ENCODE measurements at regions not wholly inside any gene's neighbourhood (a gene's known extent, or its start where the extent isn't known, plus 50 kb on each side); places are given as distances from the start of the nearest gene placed in this dataset.

- no peak overlapping the region for H3K4me3 ChIP-seq (replicated peaks; ENCODE audit: insufficient read depth, low read length)
- H3K27me3 ChIP-seq (ENCODE audit: insufficient read depth, poor library complexity, severe bottlenecking): no peaks in the 10 kb centered on the region
- no peak for DNase-seq (ENCODE audit: low read depth in 1 of 2, low spot score in 1 of 2)
- TF ChIP-seq POLR2AphosphoS5 (IDR thresholded peaks at IDR 0.05; ENCODE audit: low read depth) (no peak), SPI1 (IDR thresholded peaks at IDR 0.05; ENCODE audit: borderline replicate concordance, low read depth) (no peak)
- TF ChIP-seq, protein P1, sequence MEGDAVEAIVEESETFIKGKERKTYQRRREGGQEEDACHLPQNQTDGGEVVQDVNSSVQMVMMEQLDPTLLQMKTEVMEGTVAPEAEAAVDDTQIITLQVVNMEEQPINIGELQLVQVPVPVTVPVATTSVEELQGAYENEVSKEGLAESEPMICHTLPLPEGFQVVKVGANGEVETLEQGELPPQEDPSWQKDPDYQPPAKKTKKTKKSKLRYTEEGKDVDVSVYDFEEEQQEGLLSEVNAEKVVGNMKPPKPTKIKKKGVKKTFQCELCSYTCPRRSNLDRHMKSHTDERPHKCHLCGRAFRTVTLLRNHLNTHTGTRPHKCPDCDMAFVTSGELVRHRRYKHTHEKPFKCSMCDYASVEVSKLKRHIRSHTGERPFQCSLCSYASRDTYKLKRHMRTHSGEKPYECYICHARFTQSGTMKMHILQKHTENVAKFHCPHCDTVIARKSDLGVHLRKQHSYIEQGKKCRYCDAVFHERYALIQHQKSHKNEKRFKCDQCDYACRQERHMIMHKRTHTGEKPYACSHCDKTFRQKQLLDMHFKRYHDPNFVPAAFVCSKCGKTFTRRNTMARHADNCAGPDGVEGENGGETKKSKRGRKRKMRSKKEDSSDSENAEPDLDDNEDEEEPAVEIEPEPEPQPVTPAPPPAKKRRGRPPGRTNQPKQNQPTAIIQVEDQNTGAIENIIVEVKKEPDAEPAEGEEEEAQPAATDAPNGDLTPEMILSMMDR (IDR thresholded peaks at IDR 0.05; ENCODE audit: insufficient read depth, low read length): no peak
- no peak overlapping the region for H3K27ac ChIP-seq (replicated peaks)
Measured at GRCh38 chr1:106814418-106814817, 242.1 kb upstream of the PRMT6 start.

GRCh38 chr1:106817575-106817974 lies 238.9 kb upstream of the PRMT6 start:
- no peak for TF ChIP-seq GABPA (IDR thresholded peaks at IDR 0.05; ENCODE audit: low read depth)
- H3K27me3 ChIP-seq (ENCODE audit: insufficient read depth, poor library complexity, severe bottlenecking): no peaks in the 10 kb centered on the region
- H3K4me3 ChIP-seq (replicated peaks; ENCODE audit: insufficient read depth, low read length): no peak overlapping the region
- no peak for DNase-seq (ENCODE audit: low read depth in 1 of 2, low spot score in 1 of 2)
- no peak overlapping the region for H3K27ac ChIP-seq (replicated peaks)

DNA sequence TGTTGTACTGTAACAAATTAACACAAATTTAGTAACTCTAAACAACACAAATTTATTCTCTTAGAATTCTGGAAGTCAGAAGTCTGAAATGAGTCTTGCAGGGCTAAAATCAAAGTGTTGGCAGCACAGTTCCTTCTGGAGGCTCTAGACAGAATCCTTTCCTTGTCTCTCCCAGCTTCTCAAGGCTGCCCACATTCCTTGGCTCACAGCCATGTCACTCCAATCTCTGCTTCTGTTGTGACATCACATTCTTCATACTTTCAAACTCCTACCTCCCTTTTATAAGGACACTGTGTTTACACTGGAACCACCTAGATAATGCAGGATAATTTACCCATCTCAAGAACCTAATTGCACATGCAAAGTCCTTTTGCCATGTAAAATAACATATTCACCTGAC lies 225.0 kb upstream of the PRMT6 start:
- no peak overlapping the region for H3K27ac ChIP-seq (replicated peaks)
- no peak for TF ChIP-seq REST (IDR thresholded peaks at IDR 0.05; ENCODE audit: insufficient replicate concordance, low read depth)
- TF ChIP-seq SPI1 (IDR thresholded peaks at IDR 0.05; ENCODE audit: borderline replicate concordance, low read depth): no peak
- TF ChIP-seq, protein P1 (IDR thresholded peaks at IDR 0.05; ENCODE audit: insufficient read depth, low read length): no peak
- TF ChIP-seq GABPA (IDR thresholded peaks at IDR 0.05; ENCODE audit: low read depth): no peak
- no peak for TF ChIP-seq POLR2AphosphoS5 (IDR thresholded peaks at IDR 0.05; ENCODE audit: low read depth)
- no peak for DNase-seq (ENCODE audit: low read depth in 1 of 2, low spot score in 1 of 2)
- H3K27me3 ChIP-seq (ENCODE audit: insufficient read depth, poor library complexity, severe bottlenecking): no peaks in the 10 kb centered on the region
- no peak overlapping the region for H3K4me3 ChIP-seq (replicated peaks; ENCODE audit: insufficient read depth, low read length)

GRCh38 chr1:106836708-106837107 lies 219.8 kb upstream of the PRMT6 start:
- Histone ChIP-seq H3K27ac (replicated peaks) (no peak overlapping the region), H3K4me3 (replicated peaks; ENCODE audit: insufficient read depth, low read length) (no peak overlapping the region), H3K27me3 (ENCODE audit: insufficient read depth, poor library complexity, severe bottlenecking) (no peaks in the 10 kb centered on the region)
- TF ChIP-seq GABPA (IDR thresholded peaks at IDR 0.05; ENCODE audit: low read depth): no peak
- no peak for TF ChIP-seq POLR2AphosphoS5 (IDR thresholded peaks at IDR 0.05; ENCODE audit: low read depth)
- TF ChIP-seq, protein P1 (IDR thresholded peaks at IDR 0.05; ENCODE audit: insufficient read depth, low read length): no peak
- no peak for TF ChIP-seq REST (IDR thresholded peaks at IDR 0.05; ENCODE audit: insufficient replicate concordance, low read depth)
- TF ChIP-seq SPI1 (IDR thresholded peaks at IDR 0.05; ENCODE audit: borderline replicate concordance, low read depth): no peak
- DNase-seq (ENCODE audit: low read depth in 1 of 2, low spot score in 1 of 2): no peak
